Mammary epithelial cell (primary cell): ENCODE measurements at regions not wholly inside any gene's neighbourhood (a gene's known extent, or its start where the extent isn't known, plus 50 kb on each side); places are given as distances from the start of the nearest gene placed in this dataset.

Source experiments
- EZH2 ChIP-seq: IDR thresholded peaks from 2 replicates; pipeline ENCODE4 v1.6.1; 2012; ENCODE audit warnings: low read length, inconsistent platforms, borderline replicate concordance
- TF ChIP-seq, protein P1 (sequence below), 2 donors: IDR thresholded peaks in 1 of 2; conservative IDR thresholded peaks in 1 of 2; 2 replicates each; pipeline ENCODE4 v1.5.1; 2011 to 2012; ENCODE audit warnings: inconsistent platforms in 2 of 2, low read length in 2 of 2, mild to moderate bottlenecking in 2 of 2, control low read depth in 1 of 2, low read depth in 1 of 2; ENCODE audit not compliant: insufficient read depth in 1 of 2; ENCODE audit errors: extremely low read depth in 1 of 2

DNA sequence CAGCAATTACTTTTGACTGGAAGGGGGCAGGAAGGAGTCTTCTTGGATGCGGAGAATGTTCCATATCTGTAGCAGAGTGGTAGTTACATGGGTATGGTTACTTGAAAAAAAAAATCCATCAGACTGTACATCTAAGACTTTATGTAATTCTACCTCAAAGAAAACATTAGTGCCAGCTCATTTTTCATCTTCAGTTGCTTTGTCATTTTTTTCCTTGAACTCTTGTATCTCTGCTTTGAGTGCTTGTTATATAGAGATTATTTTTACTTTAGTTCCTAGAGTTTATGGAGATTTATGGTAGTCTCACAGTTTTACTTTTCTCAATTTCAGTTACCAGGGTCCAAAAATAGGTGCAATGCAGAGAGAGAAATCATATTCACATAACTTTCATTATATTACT is 60.0 kb upstream of the ITSN2 start:
- TF ChIP-seq, protein P1, sequence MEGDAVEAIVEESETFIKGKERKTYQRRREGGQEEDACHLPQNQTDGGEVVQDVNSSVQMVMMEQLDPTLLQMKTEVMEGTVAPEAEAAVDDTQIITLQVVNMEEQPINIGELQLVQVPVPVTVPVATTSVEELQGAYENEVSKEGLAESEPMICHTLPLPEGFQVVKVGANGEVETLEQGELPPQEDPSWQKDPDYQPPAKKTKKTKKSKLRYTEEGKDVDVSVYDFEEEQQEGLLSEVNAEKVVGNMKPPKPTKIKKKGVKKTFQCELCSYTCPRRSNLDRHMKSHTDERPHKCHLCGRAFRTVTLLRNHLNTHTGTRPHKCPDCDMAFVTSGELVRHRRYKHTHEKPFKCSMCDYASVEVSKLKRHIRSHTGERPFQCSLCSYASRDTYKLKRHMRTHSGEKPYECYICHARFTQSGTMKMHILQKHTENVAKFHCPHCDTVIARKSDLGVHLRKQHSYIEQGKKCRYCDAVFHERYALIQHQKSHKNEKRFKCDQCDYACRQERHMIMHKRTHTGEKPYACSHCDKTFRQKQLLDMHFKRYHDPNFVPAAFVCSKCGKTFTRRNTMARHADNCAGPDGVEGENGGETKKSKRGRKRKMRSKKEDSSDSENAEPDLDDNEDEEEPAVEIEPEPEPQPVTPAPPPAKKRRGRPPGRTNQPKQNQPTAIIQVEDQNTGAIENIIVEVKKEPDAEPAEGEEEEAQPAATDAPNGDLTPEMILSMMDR (conservative IDR thresholded peaks at IDR 0.05 in 1 of 2, IDR thresholded peaks at IDR 0.05 in 1 of 2; ENCODE audit: extremely low read depth in 1 of 2, insufficient read depth in 1 of 2, low read depth in 1 of 2, low read length in 2 of 2) = no peak
- TF ChIP-seq EZH2 = no peak
